GM12801 (cell line): ENCODE measurements at regions not wholly inside any gene's neighbourhood (a gene's known extent, or its start where the extent isn't known, plus 50 kb on each side); places are given as distances from the start of the nearest gene placed in this dataset.

Experiments
- CTCF ChIP-seq: IDR thresholded peaks from one replicate; pipeline ENCODE4 v1.5.1; 2011; ENCODE audit warnings: control low read depth; ENCODE audit not compliant: insufficient read length; ENCODE audit errors: extremely low read depth

GRCh38 chr17:77814091-77814772, 144.3 kb upstream of the TNRC6C start:
- no peak for TF ChIP-seq CTCF

GRCh38 chr17:77815127-77815905, 143.2 kb upstream of the TNRC6C start:
- TF ChIP-seq CTCF: no peak

- no peak for TF ChIP-seq CTCF
Observed at GRCh38 chr17:77817953-77818352, 140.6 kb upstream of the TNRC6C start.

DNA sequence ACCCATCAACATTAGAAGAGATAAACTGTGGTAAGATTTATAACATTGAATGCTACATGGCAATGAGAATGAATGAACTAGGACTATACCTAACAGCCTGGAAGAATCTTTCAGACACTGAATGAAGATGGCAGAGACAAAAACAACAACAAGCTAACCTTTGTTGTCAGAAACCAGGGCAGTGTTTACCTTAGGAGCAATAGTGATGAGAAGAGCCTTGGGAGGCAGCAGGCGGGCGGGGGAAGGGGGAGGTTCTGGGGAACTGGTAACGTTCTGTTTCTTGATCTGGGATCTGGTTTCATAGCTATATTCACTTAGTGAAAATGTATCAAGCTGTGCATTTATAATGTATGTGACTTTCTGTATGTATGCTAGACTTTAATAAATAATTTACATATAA, 139.0 kb upstream of the TNRC6C start:
- TF ChIP-seq CTCF: no peak

DNA sequence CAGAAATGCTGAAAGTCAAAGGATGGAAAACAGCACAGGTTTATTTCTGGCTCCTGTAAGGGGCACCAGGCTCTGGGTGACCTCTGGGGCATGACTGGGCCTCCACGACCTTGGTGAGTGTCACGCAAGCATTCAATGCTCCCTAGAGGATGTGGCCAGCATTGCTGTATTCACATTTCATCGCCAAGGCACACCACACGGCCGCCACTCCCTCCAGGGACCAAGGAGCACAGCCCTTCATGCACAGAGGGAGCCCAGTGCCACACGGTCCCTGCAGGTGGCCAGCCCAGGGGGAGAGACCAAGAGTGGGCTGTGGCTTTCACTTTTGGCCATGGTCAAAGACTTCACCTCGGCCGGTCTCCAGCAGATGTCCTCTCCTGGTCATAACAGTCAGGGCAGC, 137.4 kb upstream of the TNRC6C start:
- TF ChIP-seq CTCF: no peak

DNA sequence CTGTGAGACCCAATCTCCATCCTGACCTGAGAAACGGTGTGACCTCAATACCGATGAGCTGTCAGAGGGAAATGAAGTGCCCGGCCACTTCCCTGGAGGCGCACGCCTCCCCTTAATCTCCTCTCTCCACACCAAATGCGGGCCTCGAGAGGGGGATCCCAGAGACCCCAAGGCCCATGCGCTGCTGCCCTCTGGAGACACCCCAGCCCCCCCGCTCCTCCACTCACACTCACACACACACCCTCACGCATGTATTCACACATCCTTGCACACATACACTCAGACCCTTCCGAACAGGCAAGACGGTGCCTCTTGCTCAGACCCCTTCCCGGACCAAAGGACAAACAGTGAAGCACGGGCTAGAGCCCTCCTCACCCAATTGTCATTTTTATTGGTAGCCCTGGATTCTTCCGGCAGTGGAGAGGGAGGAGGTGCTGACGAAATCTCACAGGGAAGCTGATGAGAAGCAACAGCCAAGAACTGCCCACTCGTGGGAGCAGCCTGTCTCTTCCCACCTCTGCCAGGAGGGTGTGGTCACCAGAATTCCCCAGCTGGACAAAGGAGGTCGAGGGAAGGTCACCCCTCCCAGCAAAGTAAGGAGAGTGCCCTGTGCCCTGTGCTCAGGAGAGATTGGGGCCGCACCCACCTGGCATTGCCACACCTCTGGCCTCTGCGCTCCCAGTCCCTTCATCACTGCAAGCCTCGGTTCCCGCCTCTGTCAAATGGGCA, 136.0 kb upstream of the TNRC6C start:
- TF ChIP-seq CTCF: no peak

GRCh38 chr17:77824102-77824779, 134.3 kb upstream of the TNRC6C start:
- no peak for TF ChIP-seq CTCF
